NCI-H524 (cell line): ENCODE measurements at regions not wholly inside any gene's neighbourhood (a gene's known extent, or its start where the extent isn't known, plus 50 kb on each side); places are given as distances from the start of the nearest gene placed in this dataset.

Experiments used
- DNase-seq, 2 experiments: peaks; one replicate each; lab custom pipeline; 2025; lab: John Stamatoyannopoulos, UW

DNA sequence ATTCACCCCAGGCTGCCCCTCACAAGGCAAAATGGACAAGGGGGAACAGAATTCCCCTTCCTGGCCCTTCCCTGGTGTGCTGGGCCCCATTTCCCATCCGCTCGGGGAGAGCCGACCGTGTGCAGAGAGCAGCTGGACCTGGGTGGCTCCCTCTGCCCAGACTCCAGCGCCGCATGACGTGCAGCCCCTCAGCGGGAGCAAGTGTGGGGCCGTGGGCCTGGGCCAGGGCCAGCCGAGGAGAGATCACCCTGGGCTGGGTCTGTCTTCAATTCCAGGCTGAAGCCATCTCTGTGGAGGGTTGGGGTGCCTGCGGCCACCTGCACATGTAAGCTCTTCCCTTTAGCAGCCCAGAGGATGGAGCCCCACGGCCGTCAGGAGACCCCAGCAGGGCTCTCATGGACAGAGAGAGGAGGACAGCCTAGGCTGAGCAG is 241.8 kb downstream of the TTLL2 start:
- DNase-seq: no peak

GRCh38 chr6:167567142-167568033 is 242.5 kb downstream of the TTLL2 start:
- no peak for DNase-seq

- no peak for DNase-seq
These were observed 243.6 kb downstream of the TTLL2 start for GRCh38 chr6:167568407-167569024.

DNA sequence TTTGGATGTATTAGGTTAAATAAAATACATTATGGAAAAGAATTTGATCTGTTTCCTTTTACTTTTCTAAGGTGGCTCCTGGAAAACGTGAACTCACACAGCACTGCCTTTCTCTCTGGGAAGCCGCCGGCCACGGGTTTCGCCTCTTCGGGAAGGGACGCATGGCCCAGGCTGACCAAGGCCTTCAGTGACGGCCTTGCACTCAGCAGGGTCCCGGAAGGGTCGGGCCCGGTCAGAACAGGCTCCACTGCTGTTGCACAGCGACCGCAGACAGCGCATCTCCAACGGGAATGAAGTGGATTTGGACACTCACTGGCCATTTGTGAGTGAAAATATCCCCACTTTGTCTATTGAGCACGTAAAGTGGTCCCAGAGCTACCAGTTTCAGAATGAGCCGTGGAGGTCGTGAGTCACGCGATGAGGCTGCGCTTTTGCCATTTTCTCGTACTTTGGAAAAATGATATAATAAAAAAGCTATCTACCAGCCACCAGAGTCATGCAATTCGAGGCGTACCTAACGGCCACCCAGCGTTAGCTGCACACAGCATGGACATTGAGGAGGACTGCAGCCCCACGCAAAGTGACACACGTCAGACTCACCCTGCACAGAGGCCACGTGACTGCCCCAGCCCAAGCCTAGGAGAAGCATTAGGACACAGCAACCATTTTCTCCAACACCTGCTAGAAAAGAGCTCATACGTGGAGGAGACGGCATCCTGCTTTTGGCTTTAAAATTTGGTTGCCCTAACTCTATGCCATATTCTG is 244.3 kb downstream of the TTLL2 start:
- no peak for DNase-seq

- no peak for DNase-seq
These were observed 245.0 kb downstream of the TTLL2 start for GRCh38 chr6:167569879-167570278.

DNA sequence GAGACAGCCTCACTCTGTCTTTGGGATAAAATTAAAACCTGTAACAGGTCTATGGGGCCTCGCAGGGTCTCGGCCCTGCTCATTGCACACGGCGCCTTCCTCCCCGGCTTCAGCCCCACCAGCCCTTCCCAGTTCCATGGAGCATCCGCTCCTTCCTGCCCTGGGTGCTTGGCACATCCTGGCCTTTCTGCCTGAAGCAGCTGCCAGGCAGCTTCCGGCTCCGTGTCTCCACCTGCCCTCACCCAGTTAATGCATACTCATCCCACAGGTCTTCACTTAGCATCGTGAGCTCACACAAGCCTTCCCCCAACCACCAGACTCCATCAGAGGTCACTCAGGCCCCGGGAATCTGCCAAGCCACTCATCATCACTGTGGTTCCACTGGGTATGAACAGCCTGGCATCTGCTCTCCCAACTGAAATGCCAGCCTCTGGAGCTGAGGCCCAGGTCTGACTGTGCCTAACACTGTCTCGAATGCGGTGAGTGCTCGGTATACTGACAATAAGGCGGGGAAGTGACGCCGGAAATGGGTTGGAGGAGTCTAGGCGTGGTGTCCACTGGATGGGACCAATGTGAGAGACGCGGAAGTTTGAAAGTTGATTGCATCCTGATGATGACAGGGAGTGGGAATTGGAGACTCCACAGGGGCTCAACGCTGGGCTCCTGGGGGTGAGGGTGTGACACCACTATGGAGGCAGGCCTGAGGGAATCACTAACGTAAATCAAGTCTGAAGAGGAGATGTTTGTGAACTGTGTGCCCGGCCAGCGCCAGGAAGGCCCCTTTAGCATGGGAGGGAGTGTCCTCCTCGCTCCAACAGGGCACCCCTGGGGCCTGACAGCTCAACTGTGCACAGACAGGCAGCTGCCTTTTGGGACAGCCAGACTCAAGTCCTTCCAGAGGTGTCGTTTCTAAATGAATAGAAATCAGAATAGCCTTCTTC is 245.8 kb downstream of the TTLL2 start:
- no peak for DNase-seq

DNA sequence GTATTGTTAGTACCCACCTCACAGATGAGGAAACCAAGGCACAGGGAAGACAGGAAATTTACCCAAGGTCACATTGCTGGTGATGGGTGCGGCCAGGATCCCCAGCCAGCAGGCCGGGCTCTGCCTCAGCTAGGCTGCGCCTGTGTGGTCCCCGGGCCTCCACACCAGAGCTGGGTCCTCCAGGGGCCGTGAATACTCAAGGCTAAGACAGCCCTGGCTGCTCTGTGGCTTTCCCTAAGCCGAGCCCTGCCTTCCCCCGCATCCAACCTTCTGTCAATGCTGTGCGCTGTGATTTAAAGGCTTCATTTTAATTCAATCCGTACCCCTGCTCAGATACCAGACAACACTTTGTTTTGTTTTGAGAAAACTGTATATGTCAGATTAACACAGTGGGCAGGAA is 246.7 kb downstream of the TTLL2 start:
- no peak for DNase-seq

GRCh38 chr6:167572106-167572505 is 247.2 kb downstream of the TTLL2 start:
- no peak for DNase-seq

DNA sequence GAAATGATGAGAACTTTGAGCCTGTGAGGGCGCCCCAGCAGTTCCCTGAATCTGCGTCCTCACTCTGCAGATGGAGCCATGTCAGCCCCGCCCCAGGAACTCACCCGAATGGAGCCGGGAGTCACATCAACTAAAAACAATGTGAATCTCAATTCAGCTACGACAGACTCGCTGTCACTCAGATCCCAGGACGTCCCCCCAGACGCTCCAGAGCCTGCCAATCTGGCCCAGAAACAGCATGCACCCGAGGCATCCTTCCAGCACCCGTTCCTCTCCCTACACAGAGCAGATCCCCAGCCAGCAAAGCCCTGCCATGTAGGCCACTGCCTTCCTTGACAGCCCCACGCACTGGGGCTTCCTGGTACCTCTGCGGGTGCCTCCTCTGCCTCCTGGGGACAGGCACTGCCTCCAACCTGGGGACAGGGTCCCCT is 248.0 kb downstream of the TTLL2 start:
- no peak for DNase-seq

GRCh38 chr6:167573461-167574215 is 248.8 kb downstream of the TTLL2 start:
- no peak for DNase-seq

DNA sequence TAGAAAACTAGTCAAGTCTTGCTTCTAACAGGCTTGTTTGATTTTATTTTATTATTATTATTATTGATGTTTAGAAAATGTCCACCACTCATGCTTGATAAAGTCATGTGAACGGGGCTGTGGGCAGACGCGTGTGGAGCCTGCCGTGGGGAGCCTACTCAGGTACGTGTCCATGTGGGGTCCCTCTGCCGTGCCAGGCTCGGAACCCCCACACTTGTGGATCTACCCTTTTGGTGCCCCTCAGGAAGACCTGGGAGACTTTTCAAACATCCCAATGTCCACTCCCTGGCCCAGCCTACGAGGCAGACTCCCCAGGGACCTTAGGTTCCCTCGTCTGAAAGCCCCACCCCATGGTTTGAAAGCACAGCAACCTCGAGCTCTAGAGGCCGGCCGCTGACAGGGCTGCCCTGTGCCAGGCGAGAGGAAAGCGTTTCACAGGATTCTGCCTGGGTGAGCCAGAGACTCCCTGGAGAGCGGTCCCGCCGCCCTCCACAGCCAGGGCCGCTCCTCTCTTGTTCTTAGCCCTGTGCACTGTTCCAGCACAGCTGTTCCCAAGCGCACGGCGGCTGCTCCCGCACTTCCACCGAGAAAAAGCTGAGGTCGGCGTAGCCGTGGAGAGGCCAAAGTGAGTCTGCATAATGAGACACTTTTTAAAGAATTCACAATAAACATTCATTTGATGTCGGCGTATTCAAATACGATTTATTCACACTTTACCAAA is 249.7 kb downstream of the TTLL2 start:
- DNase-seq: peak in 1 of 2 experiments; percentile 53

- no peak for DNase-seq
These were observed 250.3 kb downstream of the TTLL2 start for GRCh38 chr6:167575158-167575696.

- DNase-seq: no peak
These were observed 250.5 kb upstream of the AFDN start for GRCh38 chr6:167576050-167576741.

- peak; percentile 99 to 100 for DNase-seq
These were observed 249.7 kb upstream of the AFDN start for GRCh38 chr6:167576828-167577503.

DNA sequence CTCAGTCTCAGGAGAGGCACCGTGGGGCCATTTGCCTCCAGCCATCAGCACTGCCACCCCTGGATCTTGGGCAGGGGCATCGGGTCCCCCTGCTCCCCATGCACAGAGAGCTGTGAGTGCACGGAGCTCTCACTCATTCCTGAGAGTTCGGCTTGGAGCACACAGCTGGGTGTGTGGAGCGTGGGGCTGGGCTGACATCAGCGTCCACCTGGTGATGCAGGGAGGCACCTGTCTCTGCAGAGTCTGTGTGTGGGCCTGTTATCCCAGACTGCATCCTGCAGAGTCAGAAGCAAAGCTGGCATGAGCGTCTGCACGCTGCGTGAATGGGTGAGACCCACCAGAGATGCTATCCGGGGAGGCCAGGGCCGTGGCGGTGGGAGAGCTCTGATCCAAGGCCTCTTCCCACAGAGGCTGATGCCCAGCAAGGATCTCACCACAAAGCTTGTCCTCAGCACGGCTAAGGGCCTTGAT is 248.8 kb upstream of the AFDN start:
- DNase-seq: no peak

- DNase-seq: no peak
These were observed 248.3 kb upstream of the AFDN start for GRCh38 chr6:167578371-167578901.

- DNase-seq: no peak
These were observed 246.7 kb upstream of the AFDN start for GRCh38 chr6:167579806-167580618.

DNA sequence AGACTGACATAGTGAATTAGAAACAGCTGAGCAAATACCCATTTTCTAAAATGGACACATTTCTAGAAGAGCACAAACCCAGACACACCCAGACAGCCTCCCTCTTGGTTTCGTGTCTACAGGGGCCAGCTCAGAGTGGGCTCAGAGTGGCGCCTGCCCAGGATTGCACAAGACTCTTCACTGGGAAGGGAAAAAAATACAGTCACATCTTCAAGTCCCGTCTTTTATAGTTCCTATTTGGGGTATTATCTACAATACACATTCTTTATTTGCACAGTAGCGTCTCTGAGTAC is 246.1 kb upstream of the AFDN start:
- DNase-seq: no peak
